Kidney (tissue), 13 donors: ENCODE measurements at regions not wholly inside any gene's neighbourhood (a gene's known extent, or its start where the extent isn't known, plus 50 kb on each side); places are given as distances from the start of the nearest gene placed in this dataset.

Experiments
- DNase-seq, 5 donors: peaks; one replicate each; pipeline ENCODE4 v3.0.0-alpha.2; 2013 to 2020
- FAIRE-seq: peaks from 2 replicates; lab custom pipeline; 2012; peaks lifted over from hg19 to GRCh38; lab: Jason Lieb, UNC
- H3K27ac ChIP-seq, 2 donors: one replicate each; pipeline ENCODE4 v1.7.0; 2013; ENCODE audit warnings: low read depth in 2 of 2, low read length in 2 of 2, inconsistent platforms in 1 of 2
- H3K27me3 ChIP-seq: one replicate; pipeline ENCODE4 v1.7.1; 2013; ENCODE audit warnings: low read length, inconsistent platforms; ENCODE audit not compliant: control insufficient read depth, insufficient read depth
- H3K36me3 ChIP-seq, 3 donors: one replicate each; pipeline versions ENCODE4 v1.7.0 to v1.7.1; 2013; ENCODE audit warnings: low read length in 3 of 3, control low read depth in 1 of 3, inconsistent platforms in 1 of 3; ENCODE audit not compliant: insufficient read depth in 3 of 3, control insufficient read depth in 2 of 3
- H3K4me1 ChIP-seq, 3 donors: one replicate each; pipeline versions ENCODE4 v1.7.0 to v1.7.1; 2013; ENCODE audit warnings: low read length in 3 of 3, inconsistent platforms in 1 of 3, low read depth in 1 of 3; ENCODE audit not compliant: control insufficient read depth in 2 of 3, insufficient read depth in 2 of 3
- H3K4me3 ChIP-seq, 3 donors: one replicate each; pipeline versions ENCODE4 v1.7.0 to v1.8.1; 2013; ENCODE audit warnings: low read length in 3 of 3, control low read depth in 1 of 3, inconsistent platforms in 1 of 3
- H3K9ac ChIP-seq, 3 donors: one replicate each; pipeline versions ENCODE4 v1.7.0 to v1.7.1; 2013; ENCODE audit warnings: low read length in 3 of 3, control low read depth in 1 of 3, inconsistent platforms in 1 of 3
- H3K9me3 ChIP-seq, 3 donors: one replicate each; pipeline versions ENCODE4 v1.7.0 to v1.7.1; 2013; ENCODE audit warnings: low read length in 3 of 3, control low read depth in 1 of 3, inconsistent platforms in 1 of 3; ENCODE audit not compliant: control insufficient read depth in 2 of 3, insufficient read depth in 1 of 3
- intact Hi-C: fragments of 100-400 bp; cut with DNase I; formaldehyde crosslinking; loops from one replicate; pipeline ENCODE4 v1.11.1; 2022
- TF ChIP-seq, protein P1 (sequence below): IDR thresholded peaks from 3 replicates; pipeline ENCODE4 v1.5.1; 2012; ENCODE audit warnings: mild to moderate bottlenecking, moderate library complexity, borderline replicate concordance; ENCODE audit not compliant: insufficient read depth; ENCODE audit errors: extremely low read depth
- donor health status: control.
- donor health status: control.
- donor health status: control.
- donor health status: control.
- donor health status: control.
- donor health status: DM: yes; HTN: yes; CAD: no.
- donor health status: Normal renal cell carcinoma (clear cell type).

DNA sequence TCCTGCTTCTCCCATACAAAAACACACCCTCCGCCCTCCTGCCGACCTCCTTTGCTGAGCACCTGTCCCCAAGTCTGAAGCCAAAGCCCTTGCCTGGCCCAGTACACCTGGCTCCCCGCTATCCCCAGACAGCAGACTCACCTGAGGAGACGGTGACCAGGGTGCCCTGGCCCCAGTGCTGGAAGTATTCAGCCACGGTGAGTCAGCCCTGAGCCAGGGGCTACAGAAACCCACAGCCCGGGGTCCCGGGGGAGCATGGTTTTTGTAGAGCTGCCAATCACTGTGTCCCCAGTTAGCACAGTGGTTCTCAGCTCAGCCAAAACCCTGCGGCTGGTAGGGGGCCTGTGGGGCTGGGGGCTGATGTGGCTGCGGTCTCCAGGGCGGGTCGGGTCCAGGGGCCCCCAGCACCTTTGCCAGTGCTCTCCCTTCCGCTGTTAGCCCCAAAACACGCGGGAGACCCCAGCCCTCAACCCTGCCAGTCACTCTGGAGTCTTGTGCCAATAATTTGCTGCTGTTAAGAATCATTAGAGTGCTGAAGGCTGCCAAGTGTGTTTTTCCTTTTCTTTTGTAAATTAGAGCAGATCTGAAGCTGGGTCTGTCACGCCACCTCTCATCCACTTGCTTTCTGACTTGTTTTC, 339.0 kb downstream of the TMEM121 start:
- TF ChIP-seq, protein P1, sequence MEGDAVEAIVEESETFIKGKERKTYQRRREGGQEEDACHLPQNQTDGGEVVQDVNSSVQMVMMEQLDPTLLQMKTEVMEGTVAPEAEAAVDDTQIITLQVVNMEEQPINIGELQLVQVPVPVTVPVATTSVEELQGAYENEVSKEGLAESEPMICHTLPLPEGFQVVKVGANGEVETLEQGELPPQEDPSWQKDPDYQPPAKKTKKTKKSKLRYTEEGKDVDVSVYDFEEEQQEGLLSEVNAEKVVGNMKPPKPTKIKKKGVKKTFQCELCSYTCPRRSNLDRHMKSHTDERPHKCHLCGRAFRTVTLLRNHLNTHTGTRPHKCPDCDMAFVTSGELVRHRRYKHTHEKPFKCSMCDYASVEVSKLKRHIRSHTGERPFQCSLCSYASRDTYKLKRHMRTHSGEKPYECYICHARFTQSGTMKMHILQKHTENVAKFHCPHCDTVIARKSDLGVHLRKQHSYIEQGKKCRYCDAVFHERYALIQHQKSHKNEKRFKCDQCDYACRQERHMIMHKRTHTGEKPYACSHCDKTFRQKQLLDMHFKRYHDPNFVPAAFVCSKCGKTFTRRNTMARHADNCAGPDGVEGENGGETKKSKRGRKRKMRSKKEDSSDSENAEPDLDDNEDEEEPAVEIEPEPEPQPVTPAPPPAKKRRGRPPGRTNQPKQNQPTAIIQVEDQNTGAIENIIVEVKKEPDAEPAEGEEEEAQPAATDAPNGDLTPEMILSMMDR, result no peak
- intact Hi-C loops, result no loop called here
- Histone ChIP-seq H3K27ac (no peak overlapping the region), H3K36me3 (no peaks in the 10 kb centered on the region), H3K27me3 (no peaks in the 10 kb centered on the region), H3K9me3 (no peaks in the 10 kb centered on the region), H3K4me1 (no peaks in the 10 kb centered on the region), H3K4me3 (no peak overlapping the region), H3K9ac (no peak overlapping the region)
- FAIRE-seq, result no peak
- DNase-seq, result peak in 1 of 5 donors; percentile 17

DNA sequence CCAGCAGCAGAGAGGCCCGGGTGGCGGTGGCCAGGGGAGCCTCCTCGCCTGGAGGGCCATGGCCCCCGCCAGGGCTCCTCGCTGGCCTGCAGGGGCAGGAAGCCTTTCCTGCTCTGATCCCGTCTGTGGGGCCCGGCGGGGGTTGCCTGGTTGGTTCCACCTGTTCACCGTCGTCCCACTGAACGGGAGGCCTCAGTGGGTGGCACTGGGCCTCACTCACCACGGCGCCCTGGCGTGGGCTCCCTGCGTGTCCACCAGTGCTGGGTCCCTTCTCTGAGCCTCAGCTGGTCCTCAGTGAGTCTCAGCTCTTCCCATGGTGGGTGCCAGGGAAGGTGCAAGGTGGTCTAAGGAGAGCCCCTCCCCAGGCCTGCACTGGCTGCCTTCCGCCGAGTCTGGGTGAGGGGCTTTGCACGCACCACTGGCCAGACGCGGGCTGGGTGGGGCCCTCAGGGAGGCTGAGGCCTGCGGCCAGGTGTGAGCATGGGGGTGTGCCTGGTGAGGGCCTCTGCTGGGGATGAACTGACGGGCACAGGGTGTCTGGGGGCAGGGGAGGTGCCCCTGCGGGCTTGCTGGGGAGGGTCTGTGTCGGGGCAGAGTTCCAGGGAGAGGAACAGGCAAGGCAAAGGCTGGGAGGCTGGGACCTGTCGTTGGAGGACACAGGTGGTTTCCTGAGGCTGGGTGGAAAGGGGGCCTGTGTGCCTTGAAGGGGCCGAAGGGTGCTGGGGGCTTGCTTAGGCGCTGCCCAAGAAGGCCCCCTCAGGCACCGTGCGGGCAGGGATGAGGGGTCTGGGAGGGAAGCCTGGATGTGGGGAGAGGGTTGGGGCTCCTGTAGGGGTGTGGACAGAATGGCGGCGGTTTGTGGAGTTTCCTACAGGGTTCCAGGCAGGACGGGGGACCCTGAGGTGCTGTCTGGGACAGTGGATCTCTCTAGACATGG, 339.8 kb downstream of the TMEM121 start:
- Histone ChIP-seq H3K9me3 (no peaks in the 10 kb centered on the region), H3K4me3 (no peak overlapping the region), H3K4me1 (no peaks in the 10 kb centered on the region), H3K9ac (no peak overlapping the region), H3K36me3 (no peaks in the 10 kb centered on the region), H3K27ac (no peak overlapping the region), H3K27me3 (no peaks in the 10 kb centered on the region)
- peak in 2 of 5 donors; percentile 26 to 57 for DNase-seq
- TF ChIP-seq, protein P1, result no peak
- no peak for FAIRE-seq
- intact Hi-C loops, result no loop called here

DNA sequence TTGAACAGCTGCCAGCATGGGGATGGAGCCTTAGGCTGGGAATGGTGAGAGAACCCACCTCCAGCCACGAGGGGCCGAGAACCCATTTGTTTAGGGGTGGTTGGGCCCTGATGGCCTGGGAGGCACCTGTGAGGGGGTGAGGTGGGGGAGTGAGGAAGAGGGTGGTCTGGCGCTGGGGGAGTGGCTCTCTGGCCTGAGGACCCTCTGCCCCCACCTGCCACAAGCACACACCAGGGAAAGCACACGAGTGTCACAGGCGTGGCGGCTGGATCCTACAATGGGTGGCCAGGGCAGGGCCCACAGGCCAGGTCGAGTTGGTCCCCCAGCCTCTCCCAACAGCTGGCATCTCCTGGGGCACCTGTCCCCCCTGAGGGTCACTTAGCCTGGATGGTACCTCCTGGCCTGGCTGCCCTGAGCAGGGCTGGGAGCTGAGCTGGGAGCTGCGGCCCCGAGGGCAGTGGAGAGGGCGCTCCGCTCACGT, 340.5 kb downstream of the TMEM121 start:
- Histone ChIP-seq H3K4me3 (no peak overlapping the region), H3K9me3 (no peaks in the 10 kb centered on the region), H3K27me3 (no peaks in the 10 kb centered on the region), H3K4me1 (no peaks in the 10 kb centered on the region), H3K36me3 (no peaks in the 10 kb centered on the region), H3K27ac (no peak overlapping the region), H3K9ac (no peak overlapping the region)
- TF ChIP-seq, protein P1, result no peak
- DNase-seq (peak in 1 of 5 donors; percentile 7), FAIRE-seq (no peak)
- intact Hi-C loops, result no loop called here
